ENCODE measurements at regions not wholly inside any gene's neighbourhood (a gene's known extent, or its start where the extent isn't known, plus 50 kb on each side); places are given as distances from the start of the nearest gene placed in this dataset.

DNA sequence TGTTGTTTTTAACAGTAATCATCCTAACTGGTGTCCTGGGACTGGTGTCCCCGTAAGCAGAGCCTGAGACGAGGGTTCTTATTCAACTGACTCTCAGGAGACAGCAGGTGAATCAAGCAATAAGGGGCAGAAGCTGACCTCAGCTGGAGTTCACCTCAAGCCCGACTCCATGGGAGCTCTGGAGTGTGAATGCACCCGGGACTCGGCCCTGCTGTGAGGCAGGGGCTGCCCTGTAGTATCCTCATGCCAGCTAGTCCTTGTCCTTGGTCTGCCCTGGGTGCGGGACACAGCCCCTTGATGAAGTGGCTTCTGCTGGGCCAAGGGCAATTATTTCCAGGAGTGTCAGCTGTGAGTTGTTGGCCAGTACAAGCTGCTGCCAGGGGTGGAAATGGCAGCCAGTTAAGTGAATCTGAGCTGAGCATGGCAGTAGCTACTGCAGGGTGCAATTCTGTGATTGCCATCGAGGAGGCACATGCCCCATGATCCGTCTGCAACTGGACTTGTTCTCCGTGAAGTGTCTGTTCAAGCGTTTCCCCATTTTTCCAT, 54.9 kb upstream of the OTOS start:
- no peak for TF ChIP-seq EZH2phosphoT487 (IDR thresholded peaks at IDR 0.05; ENCODE audit: borderline replicate concordance, low read length)
- TF ChIP-seq, protein P1, sequence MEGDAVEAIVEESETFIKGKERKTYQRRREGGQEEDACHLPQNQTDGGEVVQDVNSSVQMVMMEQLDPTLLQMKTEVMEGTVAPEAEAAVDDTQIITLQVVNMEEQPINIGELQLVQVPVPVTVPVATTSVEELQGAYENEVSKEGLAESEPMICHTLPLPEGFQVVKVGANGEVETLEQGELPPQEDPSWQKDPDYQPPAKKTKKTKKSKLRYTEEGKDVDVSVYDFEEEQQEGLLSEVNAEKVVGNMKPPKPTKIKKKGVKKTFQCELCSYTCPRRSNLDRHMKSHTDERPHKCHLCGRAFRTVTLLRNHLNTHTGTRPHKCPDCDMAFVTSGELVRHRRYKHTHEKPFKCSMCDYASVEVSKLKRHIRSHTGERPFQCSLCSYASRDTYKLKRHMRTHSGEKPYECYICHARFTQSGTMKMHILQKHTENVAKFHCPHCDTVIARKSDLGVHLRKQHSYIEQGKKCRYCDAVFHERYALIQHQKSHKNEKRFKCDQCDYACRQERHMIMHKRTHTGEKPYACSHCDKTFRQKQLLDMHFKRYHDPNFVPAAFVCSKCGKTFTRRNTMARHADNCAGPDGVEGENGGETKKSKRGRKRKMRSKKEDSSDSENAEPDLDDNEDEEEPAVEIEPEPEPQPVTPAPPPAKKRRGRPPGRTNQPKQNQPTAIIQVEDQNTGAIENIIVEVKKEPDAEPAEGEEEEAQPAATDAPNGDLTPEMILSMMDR (IDR thresholded peaks at IDR 0.05; ENCODE audit: low read depth, low read length, poor library complexity, severe bottlenecking), result no peak

Measured in DOHH2 (cell line).